Activated effector memory CD4-positive, alpha-beta T cell treated with anti-CD3 and anti-CD28 coated beads, Interleukin-2, amount 50 U/mL, for 16 hours (primary cell): ENCODE measurements at regions not wholly inside any gene's neighbourhood (a gene's known extent, or its start where the extent isn't known, plus 50 kb on each side); places are given as distances from the start of the nearest gene placed in this dataset.
"Not testable (repeated sequence)": the region's sequence is repeated elsewhere in the genome, so short reads cannot be mapped to it uniquely, and the experiment has no call there.

Experiments
- DNase-seq: peaks from one replicate; pipeline ENCODE4 v3.0.0-alpha.2; 2020

DNA sequence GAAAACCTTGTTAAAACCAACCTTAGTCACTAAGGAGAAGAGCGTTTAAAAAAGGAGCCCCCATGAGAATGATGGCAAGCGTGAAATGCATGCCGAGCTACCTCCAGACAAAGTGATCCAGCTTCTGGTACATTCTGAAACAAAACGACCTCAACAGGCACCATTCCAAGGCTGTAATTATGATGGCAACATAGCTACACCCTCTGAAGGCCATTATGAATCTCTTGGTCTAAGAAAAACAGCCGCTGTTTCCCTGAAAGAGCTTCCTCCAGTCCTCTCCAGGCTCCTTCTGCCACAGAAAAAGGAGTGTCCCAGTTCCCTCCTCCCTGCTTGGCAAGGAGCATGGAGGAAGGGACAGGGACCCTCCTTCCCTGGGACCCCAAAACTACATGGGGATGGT, 50.0 kb upstream of the ABLIM1 start:
- no peak for DNase-seq

- DNase-seq = no peak
These were observed 50.8 kb upstream of the ABLIM1 start for GRCh38 chr10:114708717-114709335.

DNA sequence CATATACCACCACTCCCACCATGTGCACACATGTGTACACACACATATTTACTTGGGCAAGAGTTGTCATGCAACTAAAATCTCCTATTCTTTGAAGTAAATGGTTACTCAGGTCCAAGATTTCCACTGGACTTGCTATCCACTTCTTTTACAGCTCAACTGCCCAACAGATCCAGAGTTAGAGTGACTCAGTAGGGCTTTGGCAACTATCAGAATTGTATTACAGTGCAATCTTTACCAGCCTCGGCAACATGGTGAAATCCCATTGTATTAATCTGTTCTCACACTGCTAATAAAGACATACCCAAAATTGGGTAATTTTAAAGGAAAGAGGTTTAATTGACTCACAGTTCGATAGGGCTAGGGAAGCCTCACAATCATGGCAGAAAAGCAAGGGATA, 51.9 kb upstream of the ABLIM1 start:
- DNase-seq = no peak

GRCh38 chr10:114711176-114711868, 53.2 kb upstream of the ABLIM1 start:
- no peak for DNase-seq

DNA sequence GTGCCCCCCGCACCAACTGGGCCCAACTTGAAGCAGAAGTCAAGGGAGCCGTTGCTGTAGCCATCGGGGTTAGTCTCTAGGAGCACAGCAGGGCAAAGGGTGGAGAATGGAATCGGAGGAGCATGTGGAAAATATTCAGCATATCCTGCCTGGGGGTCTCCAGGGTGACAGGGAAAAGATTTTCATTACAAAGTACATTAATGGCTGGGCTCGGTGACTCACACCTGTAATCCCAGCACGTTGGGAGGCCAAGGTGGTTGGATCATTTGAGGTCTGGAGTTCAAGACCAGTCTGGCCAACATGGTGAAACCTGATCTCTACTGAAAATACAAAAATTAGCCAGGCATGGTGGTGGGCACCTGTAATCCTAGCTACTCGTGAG, 53.8 kb upstream of the ABLIM1 start:
- no peak for DNase-seq

- no peak for DNase-seq
These were observed 55.5 kb upstream of the ABLIM1 start for GRCh38 chr10:114713525-114714090.

- DNase-seq = no peak
These were observed 56.2 kb upstream of the ABLIM1 start for GRCh38 chr10:114714281-114714741.

- no peak for DNase-seq
These were observed 57.1 kb upstream of the ABLIM1 start for GRCh38 chr10:114715171-114715670.

DNA sequence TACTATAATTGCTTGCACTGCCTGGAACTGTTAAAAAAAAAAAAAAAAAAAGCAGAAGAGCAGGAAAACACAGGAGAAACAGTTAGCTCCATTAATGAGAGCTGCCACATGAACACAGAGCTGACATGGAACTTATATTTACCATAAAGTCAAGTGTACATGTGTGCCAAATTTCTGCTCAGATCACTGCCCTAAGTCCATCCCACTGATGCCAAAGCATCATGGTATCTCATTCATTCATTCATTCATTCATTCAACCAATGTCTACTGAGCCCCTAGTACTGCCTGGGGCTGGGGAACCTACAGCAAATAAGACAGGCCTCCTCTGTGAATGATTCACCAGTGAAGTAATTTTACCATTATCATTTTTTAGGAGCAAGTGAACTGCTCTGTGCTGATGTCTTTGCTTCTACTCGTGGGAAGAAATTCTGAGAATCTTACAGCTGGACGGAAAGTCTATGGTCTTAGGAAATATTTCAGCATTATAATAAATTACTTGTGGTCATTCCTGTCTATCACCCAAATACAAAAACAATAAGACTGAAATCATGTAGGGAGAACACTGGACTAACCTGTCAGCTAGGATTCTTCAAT, 58.8 kb upstream of the ABLIM1 start:
- DNase-seq = no peak

GRCh38 chr10:114717881-114718280, 59.8 kb upstream of the ABLIM1 start:
- not testable (repeated sequence) for DNase-seq

DNA sequence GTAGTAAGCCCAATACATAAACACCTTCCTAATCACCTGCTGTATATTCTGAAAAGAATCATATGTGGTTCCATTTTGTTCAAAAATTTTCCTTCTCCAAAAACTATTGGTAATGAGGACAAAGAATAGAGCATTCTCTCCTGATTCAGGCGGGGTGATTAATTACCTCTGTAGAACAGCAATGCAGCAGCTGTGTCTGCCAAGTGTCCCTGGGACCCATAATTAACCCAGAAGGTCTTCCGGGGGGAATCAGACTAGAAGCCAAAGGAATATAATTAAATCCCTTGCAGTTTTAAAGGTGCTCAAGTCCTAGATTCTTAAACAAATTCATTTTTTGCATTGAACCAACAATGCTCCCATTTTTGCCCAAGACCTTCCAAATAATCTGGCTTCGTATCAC, 60.3 kb upstream of the ABLIM1 start:
- no peak for DNase-seq

DNA sequence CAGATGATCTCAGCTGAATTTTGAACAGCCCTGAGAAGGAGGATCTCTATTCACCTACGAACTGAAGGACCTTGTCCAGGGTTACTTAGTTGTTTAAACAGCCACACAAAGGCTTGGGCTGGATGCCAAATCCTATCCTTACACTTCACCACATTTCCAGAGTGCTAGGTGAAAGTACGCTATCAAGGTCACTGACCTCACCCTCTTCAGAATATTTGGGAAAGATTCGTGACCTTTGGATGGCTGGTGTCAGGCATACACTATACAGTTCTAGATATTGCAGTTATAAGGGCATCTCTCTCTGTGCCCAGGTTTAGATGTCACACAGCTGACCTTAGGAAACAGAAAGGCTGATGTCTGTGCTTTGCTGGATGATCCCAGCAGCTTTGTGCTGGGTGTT, 61.2 kb upstream of the ABLIM1 start:
- no peak for DNase-seq

GRCh38 chr10:114720023-114720422, 61.9 kb upstream of the ABLIM1 start:
- not testable (repeated sequence) for DNase-seq

DNA sequence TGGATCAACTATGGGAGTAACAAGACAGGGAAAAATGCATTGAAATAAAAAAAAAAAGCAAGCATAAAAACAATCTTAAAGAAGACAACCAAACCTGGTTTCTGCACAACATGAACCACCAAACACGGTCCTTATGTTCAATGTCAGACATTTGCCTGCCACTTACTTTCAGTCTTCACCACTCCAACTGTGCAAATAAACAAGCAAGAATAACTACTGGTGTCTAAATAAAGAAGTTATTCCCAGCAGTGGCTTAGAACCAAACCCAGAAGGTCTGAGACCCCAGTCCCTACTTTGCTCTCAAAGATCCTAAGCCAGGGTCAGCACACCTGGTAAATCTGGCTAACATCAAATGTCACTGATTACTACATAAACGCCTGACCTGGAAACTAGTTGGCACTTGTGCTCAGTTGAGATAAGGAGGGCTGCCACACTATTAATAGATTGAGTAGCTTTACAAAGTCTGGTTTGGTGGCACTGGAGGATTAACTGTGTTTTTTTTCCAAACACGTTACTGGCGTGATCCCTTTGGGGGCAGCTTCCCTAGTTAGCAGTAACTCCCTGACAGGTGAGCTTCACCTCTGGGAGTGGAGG, 62.7 kb upstream of the ABLIM1 start:
- no peak for DNase-seq

DNA sequence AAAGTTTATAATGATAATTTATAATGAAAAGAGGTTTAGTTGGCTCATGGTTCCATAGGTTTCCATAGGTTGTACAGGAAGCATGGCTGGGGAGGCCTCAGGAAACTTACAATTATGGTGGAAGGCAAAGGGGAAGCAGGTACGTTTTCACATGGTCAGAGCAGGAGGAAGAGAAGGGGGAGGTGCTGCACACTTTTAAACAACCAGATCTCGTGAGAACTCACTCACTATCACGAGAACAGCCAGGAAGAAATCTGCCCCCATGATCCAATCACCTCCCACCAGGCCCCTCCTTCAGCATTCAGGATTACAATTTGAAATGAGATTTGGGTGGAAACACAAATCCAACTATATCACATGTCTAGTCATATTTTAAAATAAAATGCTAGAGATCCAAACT, 64.1 kb upstream of the ABLIM1 start:
- not testable (repeated sequence) for DNase-seq

- DNase-seq = no peak
These were observed 65.3 kb upstream of the ABLIM1 start for GRCh38 chr10:114723361-114723760.

DNA sequence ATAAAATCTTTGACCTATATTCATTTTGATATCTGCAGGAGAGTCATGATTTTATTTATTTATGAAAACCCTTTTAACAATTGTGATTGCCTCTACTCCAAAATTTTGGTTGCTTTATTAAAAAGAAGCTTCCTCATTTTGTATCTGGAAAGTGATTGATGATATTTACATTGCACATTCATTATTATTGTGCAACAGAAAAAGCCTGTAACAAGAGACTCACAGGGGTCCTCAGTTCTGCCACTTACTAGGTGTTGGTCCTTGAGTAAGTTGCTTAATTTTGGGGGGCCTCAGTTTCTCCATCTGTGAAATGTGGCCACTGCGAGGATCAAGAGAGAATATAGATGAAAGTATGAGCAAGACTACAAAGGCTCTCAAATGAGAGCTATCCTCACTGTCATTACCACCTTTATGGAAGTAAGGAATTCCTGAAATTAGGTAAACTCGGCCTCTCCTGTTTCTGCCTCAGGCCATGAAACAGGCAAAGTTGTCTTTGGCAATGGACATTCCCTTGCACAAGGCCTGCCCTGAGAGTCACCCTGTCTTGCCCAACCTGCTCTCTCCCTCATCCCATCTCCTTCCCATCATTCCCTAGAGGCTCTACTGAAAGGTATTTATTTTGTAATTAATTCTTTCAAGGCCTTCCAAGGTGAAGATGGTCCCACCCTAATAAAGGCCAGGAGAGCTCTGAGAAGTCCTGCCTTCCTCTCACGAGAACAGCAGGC, 66.1 kb upstream of the ABLIM1 start:
- no peak for DNase-seq

DNA sequence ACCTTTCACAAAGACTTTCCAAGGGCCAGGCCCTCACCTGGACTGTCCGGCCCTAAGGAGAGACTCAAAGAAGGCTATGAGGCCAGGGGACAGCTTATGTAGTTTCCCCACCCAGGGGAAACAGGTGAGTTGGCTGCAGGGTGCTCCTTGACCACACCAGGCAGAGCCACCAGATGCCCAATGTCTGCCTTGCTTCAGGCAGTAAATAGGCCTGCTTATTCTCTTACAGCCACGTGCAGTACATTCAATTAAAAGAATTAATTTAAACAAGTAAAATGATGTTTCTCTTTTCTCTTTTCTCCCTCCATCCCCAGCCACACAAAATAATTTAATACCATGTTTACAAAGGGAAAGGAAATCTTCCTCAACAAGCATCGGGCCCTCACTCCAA, 66.6 kb upstream of the ABLIM1 start:
- DNase-seq = no peak

DNA sequence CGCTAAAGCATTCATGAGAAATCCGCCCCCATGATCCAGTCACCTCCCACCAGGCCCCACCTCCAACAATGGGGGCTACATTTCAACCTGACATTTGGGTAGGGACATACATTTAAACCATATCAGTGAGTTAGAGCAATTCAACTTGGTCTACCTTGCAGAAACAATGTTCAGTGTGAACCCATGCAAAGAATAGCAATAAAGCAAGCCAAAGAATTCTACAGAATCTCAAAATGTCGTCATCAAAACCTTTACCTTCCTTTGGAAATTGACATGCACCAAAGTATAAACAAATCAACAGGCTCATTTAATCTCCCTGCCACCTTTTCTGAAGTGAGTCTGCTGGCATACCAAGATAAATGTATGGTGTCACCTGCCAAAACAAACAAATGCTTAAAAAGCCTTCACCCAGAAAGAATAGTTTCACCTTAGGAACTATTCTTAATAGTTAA, 68.8 kb upstream of the ABLIM1 start:
- no peak for DNase-seq

DNA sequence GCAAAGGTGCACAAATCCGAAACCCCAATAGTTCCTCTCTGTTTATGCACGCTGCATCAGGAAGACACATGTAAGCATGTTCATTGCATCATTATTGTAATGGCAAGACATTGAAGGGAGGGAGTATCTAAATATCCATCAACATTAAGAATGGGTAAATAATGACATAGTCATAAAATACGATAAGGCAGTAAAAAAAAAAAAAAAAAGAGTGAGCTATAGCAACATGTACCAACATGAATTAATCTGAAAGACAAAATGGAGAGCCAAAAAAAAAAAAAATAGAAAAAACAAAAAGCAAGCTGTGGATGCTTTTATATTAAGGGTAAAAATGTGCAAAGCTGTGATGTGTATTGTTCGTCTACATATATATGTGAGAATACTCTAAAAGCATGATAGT, 70.2 kb upstream of the ABLIM1 start:
- no peak for DNase-seq

GRCh38 chr10:114729103-114729659, 71.1 kb upstream of the ABLIM1 start:
- no peak for DNase-seq

DNA sequence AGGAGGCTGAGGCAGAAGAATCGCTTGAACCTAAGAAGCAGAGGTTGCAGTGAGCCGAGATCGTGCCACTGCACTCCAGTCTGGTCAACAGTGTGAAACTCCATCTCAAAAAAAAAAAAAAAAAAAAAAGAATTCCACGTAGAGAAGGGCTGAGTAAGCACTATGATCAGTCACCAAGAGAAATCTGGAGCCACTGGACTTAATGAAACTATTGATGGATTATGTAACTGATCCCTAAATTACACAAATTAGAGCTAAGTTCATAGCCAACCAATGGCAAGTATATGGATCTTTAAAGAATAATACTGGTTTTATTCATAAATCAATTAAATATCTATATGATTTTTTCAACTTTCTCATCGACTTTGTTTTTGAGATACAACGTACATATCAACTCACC, 72.2 kb upstream of the ABLIM1 start:
- no peak for DNase-seq
